ENCODE measurements at regions not wholly inside any gene's neighbourhood (a gene's known extent, or its start where the extent isn't known, plus 50 kb on each side); places are given as distances from the start of the nearest gene placed in this dataset.

GRCh38 chr12:14303661-14304155 is 61.8 kb upstream of the ATF7IP start:
- no peak for TF ChIP-seq CTCF (IDR thresholded peaks at IDR 0.05; ENCODE audit: insufficient read depth, low read depth, low read length)
- no peak for DNase-seq (ENCODE audit: low read depth)
- no peak overlapping the region for H3K4me3 ChIP-seq (ENCODE audit: low read depth, low read length)

GRCh38 chr12:14307004-14307403 is 58.5 kb upstream of the ATF7IP start:
- no peak for DNase-seq (ENCODE audit: low read depth)
- no peak for TF ChIP-seq CTCF (IDR thresholded peaks at IDR 0.05; ENCODE audit: insufficient read depth, low read depth, low read length)
- no peak overlapping the region for H3K4me3 ChIP-seq (ENCODE audit: low read depth, low read length)

- no peak for DNase-seq (ENCODE audit: low read depth)
Measured at GRCh38 chr12:14308516-14308915, 57.0 kb upstream of the ATF7IP start.

DNA sequence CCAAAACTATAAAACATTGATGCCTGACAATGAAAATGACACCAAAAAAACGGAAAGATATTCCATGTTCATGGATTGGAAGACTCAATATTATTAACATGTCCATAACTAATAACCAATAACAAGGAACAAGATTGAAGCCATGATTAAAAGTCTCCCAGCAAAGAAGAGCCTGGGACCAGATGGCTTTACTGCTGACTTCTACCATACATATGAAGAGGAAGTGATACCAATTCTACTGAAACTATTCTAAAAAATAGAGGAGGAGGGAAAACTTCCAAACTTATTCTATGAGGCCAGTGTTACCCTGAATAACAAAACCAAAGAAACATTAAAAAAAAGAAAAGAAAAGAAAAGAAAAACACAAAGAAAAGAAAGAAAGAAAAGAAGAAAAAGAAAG is 54.6 kb upstream of the ATF7IP start:
- no peak overlapping the region for H3K4me3 ChIP-seq (ENCODE audit: low read depth, low read length)
- TF ChIP-seq CTCF (IDR thresholded peaks at IDR 0.05; ENCODE audit: insufficient read depth, low read depth, low read length) = no peak
- DNase-seq (ENCODE audit: low read depth) = no peak

More at GRCh38 chr12:14308516-14308915, 57.0 kb upstream of the ATF7IP start:
- no peak overlapping the region for H3K4me3 ChIP-seq (ENCODE audit: low read depth, low read length)
- no peak for TF ChIP-seq CTCF (IDR thresholded peaks at IDR 0.05; ENCODE audit: insufficient read depth, low read depth, low read length)

DNA sequence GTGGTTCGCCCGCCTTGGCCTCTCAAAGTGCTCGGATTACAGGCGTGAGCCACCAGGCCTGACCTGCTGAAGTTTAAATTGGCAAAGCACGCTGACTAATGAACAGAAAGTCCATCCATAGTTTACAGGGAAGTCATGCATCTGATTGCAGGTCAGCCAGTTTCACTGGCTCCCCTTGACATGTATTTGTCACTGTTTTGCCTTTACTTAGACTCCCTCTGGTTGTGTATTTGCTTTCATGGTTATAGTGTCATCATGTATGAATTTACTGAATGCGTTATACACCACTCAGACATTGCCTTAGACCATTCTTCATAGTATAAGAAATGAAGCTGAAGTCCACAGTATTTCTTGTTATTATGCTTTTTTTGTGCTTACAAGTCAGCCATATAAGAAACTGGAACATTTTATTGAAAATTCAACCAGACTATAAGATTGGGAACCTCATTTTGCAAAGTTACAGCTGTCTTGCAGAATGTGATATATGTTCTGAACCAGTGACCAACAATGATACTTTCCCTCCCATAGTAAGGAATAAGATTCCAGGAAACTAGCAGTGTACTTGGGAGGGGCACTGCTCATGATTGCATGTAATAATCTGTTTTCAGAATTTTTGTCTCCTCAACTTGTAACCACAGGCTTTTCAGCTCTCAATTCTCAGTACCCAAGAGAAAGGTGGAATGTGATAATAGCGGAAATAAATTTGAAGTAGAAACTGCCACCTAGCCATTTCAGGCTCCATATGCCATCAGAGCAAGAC is 51.9 kb upstream of the ATF7IP start:
- TF ChIP-seq CTCF (IDR thresholded peaks at IDR 0.05; ENCODE audit: insufficient read depth, low read depth, low read length) = no peak
- H3K4me3 ChIP-seq (ENCODE audit: low read depth, low read length) = no peak overlapping the region
- no peak for DNase-seq (ENCODE audit: low read depth)

GRCh38 chr12:14314801-14315200 is 50.7 kb upstream of the ATF7IP start:
- no peak overlapping the region for H3K4me3 ChIP-seq (ENCODE audit: low read depth, low read length)
- no peak for TF ChIP-seq CTCF (IDR thresholded peaks at IDR 0.05; ENCODE audit: insufficient read depth, low read depth, low read length)
- DNase-seq (ENCODE audit: low read depth) = no peak

GRCh38 chr12:14315501-14315900 is 50.0 kb upstream of the ATF7IP start:
- DNase-seq (ENCODE audit: low read depth) = no peak
- TF ChIP-seq CTCF (IDR thresholded peaks at IDR 0.05; ENCODE audit: insufficient read depth, low read depth, low read length) = no peak
- no peak overlapping the region for H3K4me3 ChIP-seq (ENCODE audit: low read depth, low read length)
